A673 (cell line): ENCODE measurements at regions not wholly inside any gene's neighbourhood (a gene's known extent, or its start where the extent isn't known, plus 50 kb on each side); places are given as distances from the start of the nearest gene placed in this dataset.

Source experiments
- BruUV-seq: library from RNA; stranded (reverse); fragments of 400-500 nt; replicated peaks from 2 replicates; lab custom pipeline; 2021; lab: Mats Ljungman, UMichigan
- CTCF ChIA-PET: fragments of 300-600 bp; sonication (Branson Sonifier 250); formaldehyde crosslinking; loops from one replicate; lab custom pipeline; 2022; ENCODE audit warnings: antibody characterized with exemption; lab: Charles Lee
- POLR2A ChIA-PET: fragments of 300-600 bp; sonication (Branson Sonifier 250); formaldehyde crosslinking; loops from one replicate; lab custom pipeline; 2022; ENCODE audit warnings: antibody characterized with exemption; ENCODE audit not compliant: low non-redundant PET; lab: Charles Lee
- DNase-seq: peaks from one replicate; pipeline ENCODE4 v3.0.0-alpha.2; 2015; ENCODE audit warnings: low spot score
- H3K27ac ChIP-seq: fragments of 200-600 bp; sonication (generic); 2 replicates; pipeline ENCODE4 v1.5.1; 2016; ENCODE audit warnings: mixed run types, low read depth, mild to moderate bottlenecking, mixed read lengths, antibody characterized with exemption, low read length; ENCODE audit not compliant: poor library complexity, severe bottlenecking
- H3K27me3 ChIP-seq: fragments of 200-600 bp; sonication (generic); replicated peaks from 2 replicates; pipeline ENCODE4 v1.6.1; 2017; ENCODE audit warnings: mixed run types, low read depth, mild to moderate bottlenecking, mixed read lengths, antibody characterized with exemption, low read length; ENCODE audit not compliant: insufficient read depth, poor library complexity
- H3K36me3 ChIP-seq: fragments of 200-600 bp; sonication (generic); 2 replicates; pipeline ENCODE4 v1.6.1; 2016; ENCODE audit warnings: mixed run types, mild to moderate bottlenecking, mixed read lengths, antibody characterized with exemption, low read length; ENCODE audit not compliant: insufficient read depth, poor library complexity, severe bottlenecking
- H3K4me1 ChIP-seq: fragments of 200-600 bp; sonication (generic); 2 replicates; pipeline ENCODE4 v1.6.1; 2017; ENCODE audit warnings: mixed run types, mild to moderate bottlenecking, mixed read lengths, antibody characterized with exemption, low read length; ENCODE audit not compliant: insufficient read depth, poor library complexity, severe bottlenecking
- H3K4me3 ChIP-seq: fragments of 200-600 bp; sonication (generic); 2 replicates; pipeline ENCODE4 v1.5.1; 2016; ENCODE audit warnings: low read depth, mixed run types, mild to moderate bottlenecking, mixed read lengths, low read length; ENCODE audit not compliant: poor library complexity, severe bottlenecking
- H3K9me3 ChIP-seq: fragments of 200-600 bp; sonication (generic); 2 replicates; pipeline ENCODE4 v1.6.1; 2016; ENCODE audit warnings: mixed run types, low read depth, mild to moderate bottlenecking, mixed read lengths, antibody characterized with exemption, low read length; ENCODE audit not compliant: poor library complexity, severe bottlenecking
- EZH2 ChIP-seq: fragments of 200-600 bp; sonication (generic); IDR thresholded peaks from 2 replicates; pipeline ENCODE4 v1.6.1; 2017; ENCODE audit warnings: borderline replicate concordance, low read depth, mild to moderate bottlenecking, mixed read lengths, antibody characterized with exemption, low read length; ENCODE audit not compliant: poor library complexity, severe bottlenecking
- intact Hi-C: fragments of 100-400 bp; cut with micrococcal nuclease; formaldehyde crosslinking; loops from one replicate; pipeline ENCODE4 v1.10.0; 2022; ENCODE audit not compliant: unreplicated experiment
- TF ChIP-seq, protein P1 (sequence below): fragments of 300-800, 200-600 bp; sonication (generic); conservative IDR thresholded peaks from 2 replicates; pipeline ENCODE4 v1.5.1; 2017; ENCODE audit warnings: low read depth, mild to moderate bottlenecking, antibody characterized with exemption, low read length, moderate library complexity, mixed read lengths

DNA sequence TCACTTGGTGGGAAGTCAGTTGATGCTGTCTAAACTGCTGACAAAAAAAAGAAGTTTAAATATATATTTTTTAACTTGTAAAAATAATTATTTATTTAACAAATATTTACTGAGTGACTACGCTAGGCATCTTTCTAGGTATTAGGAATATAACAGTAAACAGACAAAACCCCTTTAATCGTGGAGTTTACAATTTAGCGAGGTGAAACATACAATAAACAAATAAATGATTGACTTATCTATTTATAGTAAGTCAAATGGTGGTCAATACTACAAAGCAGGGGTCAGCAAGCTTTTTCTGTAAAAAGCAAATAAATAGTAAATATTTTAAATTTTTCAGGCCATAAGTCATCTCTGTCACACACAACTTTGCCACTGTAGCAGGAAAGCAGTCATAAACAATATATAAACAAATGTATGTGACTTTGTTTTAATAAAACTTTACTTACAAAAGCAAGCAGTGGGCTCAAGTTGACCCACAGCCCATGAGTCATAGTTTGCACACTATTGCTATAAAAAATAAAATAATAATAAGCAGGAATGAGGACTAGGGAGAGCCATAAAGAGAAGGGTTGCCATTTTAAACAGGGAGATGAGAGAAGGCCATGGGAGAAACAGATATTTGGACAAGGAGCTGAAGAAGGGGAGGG lies 263.9 kb downstream of the PLPP3 start:
- intact Hi-C loops, result no loop called here
- no TSS peak for BruUV-seq
- CTCF ChIA-PET, result no interaction called here

DNA sequence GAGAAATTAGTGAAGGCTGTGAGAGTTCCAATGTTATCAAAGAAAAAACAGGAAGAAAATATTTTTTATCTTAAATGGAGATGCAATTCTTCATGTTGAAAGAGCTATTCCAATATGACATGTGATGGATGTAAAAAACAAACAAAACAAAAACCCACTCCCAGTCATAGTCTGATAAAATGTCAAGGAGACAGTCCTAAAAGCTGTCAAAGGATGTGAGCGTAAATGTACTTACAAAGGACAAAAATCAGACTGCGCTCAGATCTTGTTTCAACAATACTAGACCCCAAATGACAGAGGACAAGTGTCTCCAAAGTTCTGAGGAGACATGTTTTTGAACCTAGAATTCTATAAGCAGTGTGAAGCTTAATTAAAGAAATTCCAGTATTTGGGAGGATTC lies 265.8 kb downstream of the PLPP3 start:
- POLR2A ChIA-PET, result no interaction called here
- Histone ChIP-seq H3K9me3 (no peaks in the 10 kb centered on the region), H3K4me1 (no peaks in the 10 kb centered on the region), H3K27ac (no peak overlapping the region), H3K36me3 (no peaks in the 10 kb centered on the region), H3K4me3 (no peak overlapping the region), H3K27me3 (no peaks in the 10 kb centered on the region)
- TF ChIP-seq EZH2, result no peak
- TF ChIP-seq, protein P1, sequence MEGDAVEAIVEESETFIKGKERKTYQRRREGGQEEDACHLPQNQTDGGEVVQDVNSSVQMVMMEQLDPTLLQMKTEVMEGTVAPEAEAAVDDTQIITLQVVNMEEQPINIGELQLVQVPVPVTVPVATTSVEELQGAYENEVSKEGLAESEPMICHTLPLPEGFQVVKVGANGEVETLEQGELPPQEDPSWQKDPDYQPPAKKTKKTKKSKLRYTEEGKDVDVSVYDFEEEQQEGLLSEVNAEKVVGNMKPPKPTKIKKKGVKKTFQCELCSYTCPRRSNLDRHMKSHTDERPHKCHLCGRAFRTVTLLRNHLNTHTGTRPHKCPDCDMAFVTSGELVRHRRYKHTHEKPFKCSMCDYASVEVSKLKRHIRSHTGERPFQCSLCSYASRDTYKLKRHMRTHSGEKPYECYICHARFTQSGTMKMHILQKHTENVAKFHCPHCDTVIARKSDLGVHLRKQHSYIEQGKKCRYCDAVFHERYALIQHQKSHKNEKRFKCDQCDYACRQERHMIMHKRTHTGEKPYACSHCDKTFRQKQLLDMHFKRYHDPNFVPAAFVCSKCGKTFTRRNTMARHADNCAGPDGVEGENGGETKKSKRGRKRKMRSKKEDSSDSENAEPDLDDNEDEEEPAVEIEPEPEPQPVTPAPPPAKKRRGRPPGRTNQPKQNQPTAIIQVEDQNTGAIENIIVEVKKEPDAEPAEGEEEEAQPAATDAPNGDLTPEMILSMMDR, result no peak
- no peak for DNase-seq
- CTCF ChIA-PET, result no interaction called here
- no TSS peak for BruUV-seq
- intact Hi-C loops, result no loop called here

More for the DNA sequence above, 263.9 kb downstream of the PLPP3 start:
- no peaks in the 10 kb centered on the region for H3K36me3 ChIP-seq
- H3K4me1 ChIP-seq, result no peaks in the 10 kb centered on the region
- no peak overlapping the region for H3K4me3 ChIP-seq
- TF ChIP-seq, protein P1, result no peak
- TF ChIP-seq EZH2, result no peak
- H3K9me3 ChIP-seq, result no peaks in the 10 kb centered on the region
- no peak overlapping the region for H3K27ac ChIP-seq
- no peak for DNase-seq
- POLR2A ChIA-PET, result no interaction called here
- H3K27me3 ChIP-seq, result no peaks in the 10 kb centered on the region

DNA sequence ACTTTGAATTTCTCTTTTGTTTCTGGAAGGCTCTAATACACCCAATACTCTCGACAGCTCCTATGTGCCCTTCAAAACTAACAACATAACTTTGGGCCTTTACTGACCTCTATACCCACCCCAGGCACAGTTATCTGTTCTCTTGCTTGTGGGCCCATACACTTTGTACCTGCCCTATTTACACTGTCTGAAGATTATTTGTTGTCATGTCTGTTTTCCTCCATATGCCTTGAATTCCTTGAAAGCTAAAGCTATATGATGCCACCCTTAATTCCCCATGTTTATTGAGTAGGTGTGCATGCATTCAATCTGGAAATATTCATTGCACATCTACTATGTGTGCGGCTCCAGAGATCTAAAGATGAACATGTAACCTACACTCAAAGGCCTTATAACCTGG lies 267.6 kb downstream of the PLPP3 start:
- H3K27ac ChIP-seq, result no peak overlapping the region
- H3K4me3 ChIP-seq, result no peak overlapping the region
- no TSS peak for BruUV-seq
- POLR2A ChIA-PET, result no interaction called here
- intact Hi-C loops, result no loop called here
- TF ChIP-seq, protein P1, result no peak
- TF ChIP-seq EZH2, result no peak
- H3K36me3 ChIP-seq, result no peaks in the 10 kb centered on the region
- CTCF ChIA-PET, result no interaction called here
- H3K27me3 ChIP-seq, result no peaks in the 10 kb centered on the region
- no peak for DNase-seq
- no peaks in the 10 kb centered on the region for H3K4me1 ChIP-seq
- H3K9me3 ChIP-seq, result no peaks in the 10 kb centered on the region
